Left lung (tissue), 4 donors: ENCODE measurements at regions not wholly inside any gene's neighbourhood (a gene's known extent, or its start where the extent isn't known, plus 50 kb on each side); places are given as distances from the start of the nearest gene placed in this dataset.

ENCODE experiments used
- ATAC-seq: fragments of 200-7000 bp; cut with Tn5 transposase; one replicate; pipeline ENCODE4 v1.9.1; 2020; ENCODE audit warnings: moderate library complexity
- DNase-seq, 4 donors: peaks; one replicate each; pipeline ENCODE4 v3.0.0-alpha.2; 2013 to 2020
- H3K27ac ChIP-seq, 2 donors: fragments of 200-600 bp; sonication (generic) in 1 of 2; one replicate each; pipeline versions ENCODE4 v1.5.0 to v1.8.0; 2020 to 2021
- H3K27me3 ChIP-seq, 2 donors: fragments of 200-600 bp; sonication (generic) in 1 of 2; one replicate each; pipeline versions ENCODE4 v1.5.0 to v1.8.0; 2020 to 2021
- H3K36me3 ChIP-seq, 2 donors: fragments of 200-600 bp; sonication (generic) in 1 of 2; one replicate each; pipeline versions ENCODE4 v1.5.0 to v1.8.0; 2020 to 2021
- H3K4me1 ChIP-seq, 2 donors: fragments of 200-600 bp; one replicate each; pipeline ENCODE4 v1.8.0; 2021
- H3K4me3 ChIP-seq, 2 donors: fragments of 200-600 bp; sonication (generic) in 1 of 2; one replicate each; pipeline versions ENCODE4 v1.5.0 to v1.8.0; 2020 to 2021; ENCODE audit warnings: mild to moderate bottlenecking in 1 of 2
- H3K9me3 ChIP-seq, 2 donors: fragments of 200-600 bp; sonication (generic) in 1 of 2; one replicate each; pipeline versions ENCODE4 v1.5.0 to v1.8.0; 2020 to 2021
- intact Hi-C, 2 donors: fragments of 100-400 bp; cut with DNase I; formaldehyde crosslinking; loops; one replicate each; pipeline versions ENCODE4 v1.11.2 to v1.14.2; 2022
- TF ChIP-seq, protein P1 (sequence below), 2 donors: fragments of 200-600 bp; sonication (generic) in 1 of 2; IDR thresholded peaks; one replicate each; pipeline versions ENCODE4 v1.5.0 to v1.8.0; 2021; ENCODE audit warnings: antibody characterized with exemption in 2 of 2
- donor health status: DM: no; HTN: yes; CAD: no.
- donor health status: DM: no; HTN: no; CAD: no.

DNA sequence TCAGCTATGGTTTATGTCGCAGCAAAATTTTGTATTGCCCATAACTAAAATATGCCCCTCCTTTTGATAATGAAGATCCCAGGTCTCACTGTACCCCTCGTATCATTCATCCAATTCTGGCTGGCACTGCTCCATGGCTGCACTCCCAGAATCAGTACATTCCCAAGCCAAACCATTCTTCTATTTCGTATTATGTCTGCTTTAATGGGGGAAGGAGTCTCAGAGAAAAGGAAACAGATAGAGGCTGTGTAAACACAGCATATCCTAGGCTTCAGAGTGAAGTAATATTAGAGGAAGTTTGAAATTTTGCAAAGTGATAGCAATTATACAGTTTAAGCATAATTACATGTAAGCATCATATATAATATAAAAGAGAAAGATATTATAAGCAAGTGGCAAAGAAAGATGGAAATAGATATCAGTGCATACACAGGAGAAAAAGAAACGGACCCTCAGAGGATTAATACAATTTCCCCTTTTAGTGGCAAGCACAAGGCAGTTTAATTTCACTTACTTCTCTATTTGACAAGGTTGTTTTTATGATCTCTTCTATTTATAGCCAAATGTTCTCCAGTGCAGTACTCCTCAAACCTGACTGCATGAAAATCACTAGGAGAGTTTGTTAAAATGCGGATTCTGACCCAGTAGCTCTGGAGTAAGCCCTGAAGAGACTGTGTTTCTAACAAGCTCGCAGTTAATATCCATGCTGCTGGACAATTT is 56.5 kb upstream of the TENT5A start:
- DNase-seq, result peak in 1 of 4 donors; percentile 25
- peak; percentile 54 for ATAC-seq
- Histone ChIP-seq H3K27ac (peak overlapping the region; percentile 30 to 67), H3K27me3 (no peaks in the 10 kb centered on the region), H3K9me3 (no peaks in the 10 kb centered on the region), H3K4me3 (peak overlapping the region in 1 of 2 donors; percentile 10), H3K4me1 (peaks cover 0 to 41% of the 10 kb centered on the region in 2 donors), H3K36me3 (no peaks in the 10 kb centered on the region)
- intact Hi-C loops, result no loop called here
- TF ChIP-seq, protein P1, sequence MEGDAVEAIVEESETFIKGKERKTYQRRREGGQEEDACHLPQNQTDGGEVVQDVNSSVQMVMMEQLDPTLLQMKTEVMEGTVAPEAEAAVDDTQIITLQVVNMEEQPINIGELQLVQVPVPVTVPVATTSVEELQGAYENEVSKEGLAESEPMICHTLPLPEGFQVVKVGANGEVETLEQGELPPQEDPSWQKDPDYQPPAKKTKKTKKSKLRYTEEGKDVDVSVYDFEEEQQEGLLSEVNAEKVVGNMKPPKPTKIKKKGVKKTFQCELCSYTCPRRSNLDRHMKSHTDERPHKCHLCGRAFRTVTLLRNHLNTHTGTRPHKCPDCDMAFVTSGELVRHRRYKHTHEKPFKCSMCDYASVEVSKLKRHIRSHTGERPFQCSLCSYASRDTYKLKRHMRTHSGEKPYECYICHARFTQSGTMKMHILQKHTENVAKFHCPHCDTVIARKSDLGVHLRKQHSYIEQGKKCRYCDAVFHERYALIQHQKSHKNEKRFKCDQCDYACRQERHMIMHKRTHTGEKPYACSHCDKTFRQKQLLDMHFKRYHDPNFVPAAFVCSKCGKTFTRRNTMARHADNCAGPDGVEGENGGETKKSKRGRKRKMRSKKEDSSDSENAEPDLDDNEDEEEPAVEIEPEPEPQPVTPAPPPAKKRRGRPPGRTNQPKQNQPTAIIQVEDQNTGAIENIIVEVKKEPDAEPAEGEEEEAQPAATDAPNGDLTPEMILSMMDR (IDR thresholded peaks at IDR 0.05), result no peak

DNA sequence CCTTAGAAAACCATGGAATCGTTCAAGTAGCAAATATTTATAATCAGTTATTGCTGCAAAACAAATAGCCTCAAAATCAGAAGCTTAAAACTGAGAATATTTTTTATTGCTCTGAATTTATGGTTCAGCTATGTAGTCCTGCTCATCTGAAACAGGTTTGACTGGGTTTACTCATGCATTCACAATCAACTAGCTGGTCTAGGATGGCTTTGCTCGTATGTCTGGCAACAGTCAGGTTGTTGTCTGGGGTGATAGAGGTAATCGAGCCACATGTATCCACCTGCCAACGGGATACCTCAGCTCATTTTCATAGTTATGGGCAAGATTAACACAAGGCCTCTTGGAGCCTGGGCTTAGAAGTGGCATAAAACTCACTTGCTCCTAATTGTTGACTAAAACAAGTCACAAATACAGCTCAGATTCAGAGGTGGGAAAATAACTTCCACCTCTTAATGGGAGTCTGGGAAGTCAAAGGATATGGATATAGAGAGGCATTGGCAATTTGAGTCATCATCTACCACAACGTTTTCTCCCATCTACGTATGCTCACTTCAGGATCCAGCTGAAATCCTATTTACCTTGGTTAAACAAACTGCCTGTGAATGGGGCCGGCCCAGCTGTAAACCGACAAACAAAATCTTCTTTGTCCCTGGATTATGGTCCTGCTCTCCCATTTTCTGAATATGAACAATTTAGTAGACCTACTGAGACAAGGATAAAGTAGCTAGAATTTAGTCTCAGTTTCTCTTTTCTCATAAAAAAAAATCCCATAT is 54.5 kb upstream of the TENT5A start:
- intact Hi-C loops, result no loop called here
- H3K27ac ChIP-seq, result no peak overlapping the region
- no peaks in the 10 kb centered on the region for H3K9me3 ChIP-seq
- DNase-seq (no peak), ATAC-seq (no peak)
- peaks cover 0 to 25% of the 10 kb centered on the region in 2 donors for H3K4me1 ChIP-seq
- no peaks in the 10 kb centered on the region for H3K27me3 ChIP-seq
- TF ChIP-seq, protein P1 (IDR thresholded peaks at IDR 0.05), result no peak
- H3K36me3 ChIP-seq, result no peaks in the 10 kb centered on the region
- H3K4me3 ChIP-seq, result no peak overlapping the region

DNA sequence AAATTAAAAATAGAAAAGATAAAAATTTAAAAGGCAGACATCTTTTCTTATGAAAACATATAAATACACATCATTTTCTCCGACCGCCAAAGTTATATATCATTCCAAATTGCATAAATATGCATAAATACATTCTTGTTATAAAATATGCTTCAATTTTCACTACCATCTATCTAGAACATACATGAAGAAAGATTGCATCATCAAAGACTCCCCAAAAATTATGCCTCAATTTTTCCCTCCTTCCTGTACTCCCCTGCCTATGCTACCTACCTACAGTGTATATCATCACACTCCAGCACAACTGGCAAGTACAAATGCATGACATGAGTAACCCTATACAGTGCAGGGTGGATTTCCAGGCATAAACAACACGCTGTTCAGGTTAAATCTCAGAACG is 49.9 kb upstream of the TENT5A start:
- Histone ChIP-seq H3K27me3 (no peaks in the 10 kb centered on the region), H3K4me1 (no peaks in the 10 kb centered on the region), H3K36me3 (no peaks in the 10 kb centered on the region), H3K4me3 (no peak overlapping the region), H3K27ac (no peak overlapping the region), H3K9me3 (no peaks in the 10 kb centered on the region)
- DNase-seq (no peak), ATAC-seq (no peak)
- intact Hi-C loops, result no loop called here
- TF ChIP-seq, protein P1 (IDR thresholded peaks at IDR 0.05), result no peak
